22Rv1 (cell line): ENCODE measurements at regions not wholly inside any gene's neighbourhood (a gene's known extent, or its start where the extent isn't known, plus 50 kb on each side); places are given as distances from the start of the nearest gene placed in this dataset.

Experiments used
- CTCF ChIP-seq: fragments of 450-650 bp; IDR thresholded peaks from 2 replicates; pipeline ENCODE4 v1.5.1; 2017; ENCODE audit warnings: mild to moderate bottlenecking
- ZFX ChIP-seq: fragments of 450-650 bp; IDR thresholded peaks from 2 replicates; pipeline ENCODE4 v1.6.1; 2017; ENCODE audit warnings: antibody characterized with exemption, borderline replicate concordance

GRCh38 chrX:39576041-39576872, 521.5 kb downstream of the BCOR start:
- no peak for TF ChIP-seq CTCF
- no peak for TF ChIP-seq ZFX
